SKM-1 treated with dmso at 0.1 percent for 144 hours (cell line): ENCODE measurements at regions not wholly inside any gene's neighbourhood (a gene's known extent, or its start where the extent isn't known, plus 50 kb on each side); places are given as distances from the start of the nearest gene placed in this dataset.

Experiments used
- DNase-seq: peaks from one replicate; lab custom pipeline; 2025; ENCODE audit not compliant: unreplicated experiment; lab: John Stamatoyannopoulos, UW

GRCh38 chr4:136329042-136329662, 1203.1 kb downstream of the PCDH18 start:
- no peak for DNase-seq

- DNase-seq = no peak
These were observed 1204.2 kb downstream of the PCDH18 start for GRCh38 chr4:136328131-136328530.

- no peak for DNase-seq
These were observed 1211.9 kb downstream of the PCDH18 start for GRCh38 chr4:136320465-136320813.

- DNase-seq = no peak
These were observed 1212.4 kb downstream of the PCDH18 start for GRCh38 chr4:136319789-136320464.

GRCh38 chr4:136316961-136317360, 1215.3 kb downstream of the PCDH18 start:
- no peak for DNase-seq

GRCh38 chr4:136314686-136315085, 1217.6 kb downstream of the PCDH18 start:
- no peak for DNase-seq

- no peak for DNase-seq
These were observed 1220.5 kb downstream of the PCDH18 start for GRCh38 chr4:136311774-136312173.

GRCh38 chr4:136307765-136308164, 1224.5 kb downstream of the PCDH18 start:
- DNase-seq = no peak

GRCh38 chr4:136306361-136306760, 1225.9 kb downstream of the PCDH18 start:
- no peak for DNase-seq

- no peak for DNase-seq
These were observed 1229.7 kb downstream of the PCDH18 start for GRCh38 chr4:136302566-136302965.

- no peak for DNase-seq
These were observed 1230.4 kb downstream of the PCDH18 start for GRCh38 chr4:136301749-136302495.

- no peak for DNase-seq
These were observed 1248.3 kb downstream of the PCDH18 start for GRCh38 chr4:136283977-136284376.

- DNase-seq = no peak
These were observed 1250.4 kb downstream of the PCDH18 start for GRCh38 chr4:136281889-136282288.

GRCh38 chr4:136281307-136281706, 1251.0 kb downstream of the PCDH18 start:
- no peak for DNase-seq

GRCh38 chr4:136277741-136278140, 1254.6 kb downstream of the PCDH18 start:
- no peak for DNase-seq

- no peak for DNase-seq
These were observed 1285.4 kb downstream of the PCDH18 start for GRCh38 chr4:136246876-136247275.

- DNase-seq = no peak
These were observed 1290.9 kb downstream of the PCDH18 start for GRCh38 chr4:136241221-136241986.

GRCh38 chr4:136227315-136227714, 1305.0 kb downstream of the PCDH18 start:
- DNase-seq = no peak

GRCh38 chr4:136219592-136220125, 1312.6 kb downstream of the PCDH18 start:
- DNase-seq = no peak

GRCh38 chr4:136203199-136203598, 1329.1 kb downstream of the PCDH18 start:
- DNase-seq = no peak

- DNase-seq = no peak
These were observed 1333.9 kb downstream of the PCDH18 start for GRCh38 chr4:136198358-136198757.
